Erythroblast (primary cell): ENCODE measurements at regions not wholly inside any gene's neighbourhood (a gene's known extent, or its start where the extent isn't known, plus 50 kb on each side); places are given as distances from the start of the nearest gene placed in this dataset.

ENCODE experiments used
- GATA1 ChIP-seq: IDR thresholded peaks from 2 replicates; pipeline ENCODE4 v1.6.1; 2011; ENCODE audit warnings: low read depth, mild to moderate bottlenecking, control low read depth, low read length, moderate library complexity
- POLR2A ChIP-seq: IDR thresholded peaks from 2 replicates; pipeline ENCODE4 v1.6.1; 2011; ENCODE audit warnings: mild to moderate bottlenecking, low read length

- TF ChIP-seq POLR2A: no peak
- no peak for TF ChIP-seq GATA1
These were observed 165.4 kb downstream of the SLC35B3 start for GRCh38 chr6:8269872-8270454.
